Loucy (cell line): ENCODE measurements at regions not wholly inside any gene's neighbourhood (a gene's known extent, or its start where the extent isn't known, plus 50 kb on each side); places are given as distances from the start of the nearest gene placed in this dataset.

Experiments used
- CTCF ChIP-seq: fragments of 200-600 bp; sonication (generic); conservative IDR thresholded peaks from 2 replicates; pipeline ENCODE4 v1.5.1; 2014; ENCODE audit warnings: mild to moderate bottlenecking, antibody characterized with exemption, low read length
- EZH2phosphoT487 ChIP-seq: fragments of 200-600 bp; IDR thresholded peaks from 2 replicates; pipeline ENCODE4 v1.6.1; 2018; ENCODE audit warnings: antibody characterized with exemption, mild to moderate bottlenecking, moderate library complexity, borderline replicate concordance

GRCh38 chr11:116586392-116586791, 186.4 kb downstream of the BUD13 start:
- TF ChIP-seq EZH2phosphoT487 (no peak), CTCF (no peak)
